IMR-90 (cell line): ENCODE measurements at regions not wholly inside any gene's neighbourhood (a gene's known extent, or its start where the extent isn't known, plus 50 kb on each side); places are given as distances from the start of the nearest gene placed in this dataset.

Source experiments
- ATAC-seq: fragments of 200-7000 bp; cut with Tn5 transposase; 2 replicates; pipeline ENCODE4 v1.9.1; 2020; ENCODE audit warnings: low read depth, mild to moderate bottlenecking, moderate library complexity
- BruUV-seq: library from RNA; stranded (reverse); fragments of 400-500 nt; replicated peaks from 2 replicates; lab custom pipeline; 2021; lab: Mats Ljungman, UMichigan
- CTCF ChIA-PET: fragments of 300-600 bp; formaldehyde crosslinking; extraction: SDS; loops from one replicate; lab custom pipeline; 2021; ENCODE audit warnings: antibody characterized with exemption; lab: Yijun Ruan, JAX
- POLR2A ChIA-PET: fragments of 300-600 bp; sonication (Branson Sonifier 250); formaldehyde crosslinking; loops from one replicate; lab custom pipeline; 2022; ENCODE audit warnings: antibody characterized with exemption; ENCODE audit not compliant: unreplicated experiment; lab: Charles Lee
- DNase-seq: peaks from one replicate; pipeline ENCODE4 v3.0.0; 2013
- H2AFZ ChIP-seq: replicated peaks from 2 replicates; pipeline ENCODE3; 2013; ENCODE audit warnings: low read length, mild to moderate bottlenecking; ENCODE audit not compliant: poor library complexity
- H2AK5ac ChIP-seq: 2 replicates; pipeline ENCODE4 v1.6.1; 2013; ENCODE audit warnings: low read depth, low read length, inconsistent platforms
- H2AK9ac ChIP-seq: replicated peaks from 2 replicates; pipeline ENCODE3; 2013; ENCODE audit warnings: mild to moderate bottlenecking, low read depth, low read length, moderate library complexity; ENCODE audit not compliant: poor library complexity
- H2BK120ac ChIP-seq: 2 replicates; pipeline ENCODE4 v1.6.1; 2013; ENCODE audit warnings: low read depth, low read length, inconsistent platforms
- H2BK15ac ChIP-seq: 3 replicates; pipeline ENCODE4 v1.6.1; 2013; ENCODE audit warnings: low read depth, low read length, inconsistent platforms
- H2BK20ac ChIP-seq: 2 replicates; pipeline ENCODE4 v1.6.1; 2013; ENCODE audit warnings: low read depth, mild to moderate bottlenecking, inconsistent platforms, low read length, moderate library complexity
- H2BK5ac ChIP-seq: 2 replicates; pipeline ENCODE4 v1.6.1; 2013; ENCODE audit warnings: mild to moderate bottlenecking, low read depth, low read length, inconsistent platforms; ENCODE audit not compliant: poor library complexity, severe bottlenecking
- H3K14ac ChIP-seq: replicated peaks from 2 replicates; pipeline ENCODE4 v1.6.1; 2013; ENCODE audit warnings: low read depth, low read length, inconsistent platforms
- H3K18ac ChIP-seq: 2 replicates; pipeline ENCODE4 v1.6.1; 2013; ENCODE audit warnings: low read depth, low read length, control low read depth
- H3K23ac ChIP-seq: 2 replicates; pipeline ENCODE4 v1.6.1; 2013; ENCODE audit warnings: low read depth, low read length, inconsistent platforms
- H3K27ac ChIP-seq: 2 replicates; pipeline ENCODE4 v1.5.1; 2013; ENCODE audit warnings: mild to moderate bottlenecking, control low read depth, low read length; ENCODE audit not compliant: insufficient read depth
- H3K27me3 ChIP-seq: 2 replicates; pipeline ENCODE4 v1.6.1; 2013; ENCODE audit warnings: low read length; ENCODE audit not compliant: control insufficient read depth, insufficient read depth
- H3K36me3 ChIP-seq: 2 replicates; pipeline ENCODE4 v1.6.1; 2013; ENCODE audit warnings: low read length, mixed read lengths; ENCODE audit not compliant: control insufficient read depth, insufficient read depth
- H3K4ac ChIP-seq: 2 replicates; pipeline ENCODE4 v1.6.1; 2013; ENCODE audit warnings: low read depth, low read length, inconsistent platforms
- H3K4me1 ChIP-seq: 2 replicates; pipeline ENCODE4 v1.6.1; 2013; ENCODE audit warnings: low read length, mixed read lengths; ENCODE audit not compliant: control insufficient read depth, insufficient read depth
- H3K4me2 ChIP-seq: 2 replicates; pipeline ENCODE4 v1.6.1; 2013; ENCODE audit warnings: low read depth, mild to moderate bottlenecking, control low read depth, low read length, moderate library complexity
- H3K4me3 ChIP-seq: 2 replicates; pipeline ENCODE4 v1.5.1; 2013; ENCODE audit warnings: low read depth, mild to moderate bottlenecking, control low read depth, low read length, moderate library complexity; ENCODE audit not compliant: insufficient read depth
- H3K56ac ChIP-seq: 2 replicates; pipeline ENCODE4 v1.6.1; 2013; ENCODE audit warnings: low read length, inconsistent platforms; ENCODE audit not compliant: insufficient read depth; ENCODE audit errors: extremely low read depth
- H3K79me1 ChIP-seq, 2 experiments: 2 replicates each; pipeline ENCODE4 v1.6.1; 2013; ENCODE audit warnings: low read length in 2 of 2, inconsistent platforms in 1 of 2, low read depth in 1 of 2
- H3K9ac ChIP-seq: 2 replicates; pipeline ENCODE4 v1.6.1; 2013; ENCODE audit warnings: low read depth, low read length, control low read depth
- H3K9me1 ChIP-seq: 2 replicates; pipeline ENCODE4 v1.6.1; 2013; ENCODE audit warnings: low read length, inconsistent platforms; ENCODE audit not compliant: insufficient read depth
- H3K9me3 ChIP-seq: 2 replicates; pipeline ENCODE4 v1.6.1; 2013; ENCODE audit warnings: low read length; ENCODE audit not compliant: control insufficient read depth, insufficient read depth
- H4K20me1 ChIP-seq: 2 replicates; pipeline ENCODE4 v1.6.1; 2013; ENCODE audit warnings: low read length, inconsistent platforms; ENCODE audit not compliant: insufficient read depth
- H4K5ac ChIP-seq: 2 replicates; pipeline ENCODE4 v1.6.1; 2013; ENCODE audit warnings: mild to moderate bottlenecking, low read depth, low read length, control low read depth
- H4K8ac ChIP-seq, 2 experiments: 2 replicates each; pipeline ENCODE4 v1.6.1; 2013; ENCODE audit warnings: low read depth in 2 of 2, low read length in 2 of 2, control low read depth in 1 of 2, inconsistent platforms in 1 of 2
- H4K91ac ChIP-seq: 2 replicates; pipeline ENCODE4 v1.6.1; 2013; ENCODE audit warnings: low read depth, low read length, inconsistent platforms; ENCODE audit not compliant: insufficient read depth
- MAFK ChIP-seq: IDR thresholded peaks from 2 replicates; pipeline ENCODE4 v1.6.1; 2012; ENCODE audit warnings: low read depth, low read length, improper control_type of control experiment
- WGBS, 2 experiments: methylation state at CpG; one replicate each; pipeline versions ENCODE4 v1.1.5 to v1.1.7; 2013; ENCODE audit warnings: missing lambda C conversion rate in 2 of 2; ENCODE audit not compliant: insufficient read length in 1 of 2; ENCODE audit errors: extremely low coverage in 2 of 2; 5-methylcytosine and 5-hydroxymethylcytosine counted together
- dilution Hi-C: fragments of 300-500 bp; cut with HindIII; formaldehyde crosslinking; loops from one replicate; pipeline ENCODE4 v1.14.3; 2018; ENCODE audit warnings: low sequenced_read_pairs; ENCODE audit not compliant: unreplicated experiment
- in situ Hi-C: fragments of 300-500 bp; cut with MboI; formaldehyde crosslinking; loops from 3 replicates; pipeline ENCODE4 v1.14.3; 2019; ENCODE audit warnings: low sequenced_read_pairs, inconsistent platforms, mixed read lengths
- intact Hi-C: fragments of 100-400 bp; cut with micrococcal nuclease; formaldehyde crosslinking; loops from 2 replicates; pipeline ENCODE4 v1.10.0; 2022

DNA sequence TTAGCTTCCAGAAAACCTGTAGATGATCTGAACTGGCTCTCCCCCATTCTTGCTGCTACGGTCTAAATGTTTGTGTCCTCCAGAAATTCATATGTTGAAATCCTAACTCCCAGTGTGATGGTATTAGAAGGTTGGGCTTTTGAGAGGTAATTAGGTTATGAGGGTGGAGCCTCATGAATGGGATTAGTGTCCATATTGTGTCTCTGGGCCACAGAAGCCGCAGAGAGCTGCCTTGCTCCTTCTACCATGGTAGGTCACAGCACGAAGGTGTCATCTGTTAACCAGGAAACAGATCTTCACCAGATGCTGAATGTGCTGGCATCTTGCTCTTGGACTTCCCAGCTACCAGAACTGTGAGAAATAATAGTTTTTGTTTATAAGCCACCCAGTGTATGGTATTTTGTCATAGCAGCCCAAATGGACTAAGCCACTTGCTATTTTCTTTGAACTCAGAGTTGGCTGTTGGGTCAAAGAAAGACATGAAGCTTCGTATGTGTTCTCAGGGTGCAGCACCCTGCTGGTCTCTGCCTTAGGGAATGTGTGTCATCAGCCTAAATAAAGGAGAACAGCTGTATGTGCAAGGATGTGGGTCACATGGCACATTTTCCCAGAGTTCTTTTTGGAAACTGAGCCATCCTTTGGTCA, 317.5 kb upstream of the SLCO3A1 start:
- H3K27ac ChIP-seq, result no peak overlapping the region
- H3K36me3 ChIP-seq, result no peaks in the 10 kb centered on the region
- intact Hi-C loops, result no loop called here
- peaks cover 6% of the 10 kb centered on the region; the same call in 1 of the 2 replicates for H3K4me1 ChIP-seq
- no peak overlapping the region for H3K4me2 ChIP-seq
- H2AFZ ChIP-seq, result no peak overlapping the region
- no peak overlapping the region for H4K8ac ChIP-seq
- in situ Hi-C loops, result no loop called here
- no peaks in the 10 kb centered on the region for H3K79me1 ChIP-seq
- no peak overlapping the region for H3K18ac ChIP-seq
- no peak for TF ChIP-seq MAFK
- no peak overlapping the region for H2AK9ac ChIP-seq
- H4K91ac ChIP-seq, result no peak overlapping the region
- no peak for DNase-seq
- H2AK5ac ChIP-seq, result peak overlapping the region; percentile 15; the same call in 1 of the 2 replicates
- H4K5ac ChIP-seq, result no peak overlapping the region
- H3K9me3 ChIP-seq, result no peaks in the 10 kb centered on the region
- H3K4me3 ChIP-seq, result no peak overlapping the region
- no peak overlapping the region for H2BK5ac ChIP-seq
- 0 out of 2 replicates have a peak, but pooled peaks cover 3% of the 10 kb centered on the region for H3K9me1 ChIP-seq
- WGBS, 2 experiments, result 80% methylated on average over 1 of the region's 4 CpGs; no CpG with 5 or more reads in 1 of the 2 experiments
- no peak overlapping the region for H3K9ac ChIP-seq
- no peaks in the 10 kb centered on the region for H3K27me3 ChIP-seq
- peak overlapping the region; percentile 31; the same call in 1 of the 3 replicates for H2BK15ac ChIP-seq
- no peak overlapping the region for H3K56ac ChIP-seq
- H2BK20ac ChIP-seq, result peak overlapping the region; percentile 63
- dilution Hi-C loops, result no loop called here
- peak overlapping the region; percentile 40; the same call in 1 of the 2 replicates for H3K4ac ChIP-seq
- ChIA-PET POLR2A (no interaction called here), CTCF (interaction anchor here (0.6 to 1.2 kb wide), 2 partner anchors 20 to 154 kb away, joined by 3 to 6 read pairs; no protein-coding TSS in a partner anchor)
- H2BK120ac ChIP-seq, result peak overlapping the region; percentile 73
- H3K23ac ChIP-seq, result no peak overlapping the region
- H3K14ac ChIP-seq, result no peak overlapping the region
- ATAC-seq, result no peak
- no peaks in the 10 kb centered on the region for H4K20me1 ChIP-seq
- BruUV-seq, result no TSS peak
